CD4-positive, alpha-beta T cell treated with Interleukin-15 for 4 hours (primary cell): ENCODE measurements at regions not wholly inside any gene's neighbourhood (a gene's known extent, or its start where the extent isn't known, plus 50 kb on each side); places are given as distances from the start of the nearest gene placed in this dataset.
"Not testable (repeated sequence)": the region's sequence is repeated elsewhere in the genome, so short reads cannot be mapped to it uniquely, and the experiment has no call there.

Experiments used
- DNase-seq: peaks from one replicate; pipeline ENCODE4 v3.0.0-alpha.2; 2020; ENCODE audit warnings: low spot score

- DNase-seq, result no peak
Observed at GRCh38 chr14:48398675-48399282, 723.4 kb upstream of the MDGA2 start.

- DNase-seq, result no peak
Observed at GRCh38 chr14:48391661-48392060, 716.3 kb upstream of the MDGA2 start.

DNA sequence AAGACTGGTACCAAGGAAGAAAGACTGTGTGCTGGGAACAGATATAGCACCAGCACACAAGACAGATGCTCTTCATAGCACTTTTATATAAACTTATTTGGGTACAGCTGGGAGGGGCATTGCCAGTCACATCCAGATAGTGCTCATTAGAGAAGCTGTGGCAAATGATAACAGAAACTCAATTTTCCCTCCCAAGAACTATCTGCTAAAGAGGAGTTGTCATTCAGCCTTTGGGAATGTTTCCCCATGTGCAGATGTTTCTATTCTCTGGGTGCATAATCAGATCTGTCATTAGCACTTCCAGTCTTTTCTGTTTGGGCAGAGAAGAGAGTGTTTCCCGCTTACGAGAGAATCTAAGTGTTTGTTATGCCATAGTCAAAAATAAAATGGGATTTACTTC lies 714.9 kb upstream of the MDGA2 start:
- no peak for DNase-seq

- DNase-seq, result no peak
Observed at GRCh38 chr14:48384821-48385220, 709.4 kb upstream of the MDGA2 start.

DNA sequence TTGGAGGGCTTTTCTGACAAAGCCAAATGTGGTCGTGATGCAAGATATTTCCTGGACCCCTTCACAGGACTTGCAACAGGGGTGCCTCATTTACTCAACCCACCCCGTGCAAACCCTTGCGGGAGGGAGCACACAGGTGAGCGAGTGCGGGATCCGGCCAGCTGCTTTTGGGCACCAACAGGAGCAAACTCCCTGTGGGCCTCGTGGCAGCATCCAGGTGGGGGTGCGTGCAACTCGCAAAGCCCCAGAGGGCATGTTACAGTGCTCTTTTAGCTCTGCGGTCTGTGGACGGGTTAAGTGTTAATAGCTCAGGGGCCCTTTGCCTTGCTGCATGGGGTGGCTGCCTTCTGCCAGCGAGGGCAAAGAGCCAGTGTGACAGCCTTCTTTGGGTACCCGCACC lies 707.6 kb upstream of the MDGA2 start:
- no peak for DNase-seq

- no peak for DNase-seq
Observed at GRCh38 chr14:48378541-48378940, 703.1 kb upstream of the MDGA2 start.

DNA sequence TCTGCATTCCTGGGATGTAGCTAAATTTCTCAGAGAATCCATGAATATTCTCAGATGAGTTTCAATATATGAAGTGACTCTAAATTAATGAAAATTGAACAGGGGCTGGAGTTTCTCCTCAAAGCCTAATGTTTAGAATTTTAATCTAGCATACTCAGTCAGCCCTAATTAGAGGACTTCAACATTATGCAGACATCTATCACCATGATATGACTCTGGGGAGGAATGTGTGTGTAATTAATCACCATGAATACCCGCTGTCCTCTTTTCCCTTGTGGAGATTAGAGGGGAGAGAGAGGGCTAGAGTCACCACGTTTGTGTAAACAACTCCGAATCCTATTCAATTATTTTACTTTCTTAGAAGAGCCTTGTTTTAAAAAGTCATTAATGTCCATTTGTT lies 698.6 kb upstream of the MDGA2 start:
- DNase-seq, result no peak

- DNase-seq, result no peak
Observed at GRCh38 chr14:48350971-48351370, 675.6 kb upstream of the MDGA2 start.

GRCh38 chr14:48349689-48350088 lies 674.3 kb upstream of the MDGA2 start:
- no peak for DNase-seq

DNA sequence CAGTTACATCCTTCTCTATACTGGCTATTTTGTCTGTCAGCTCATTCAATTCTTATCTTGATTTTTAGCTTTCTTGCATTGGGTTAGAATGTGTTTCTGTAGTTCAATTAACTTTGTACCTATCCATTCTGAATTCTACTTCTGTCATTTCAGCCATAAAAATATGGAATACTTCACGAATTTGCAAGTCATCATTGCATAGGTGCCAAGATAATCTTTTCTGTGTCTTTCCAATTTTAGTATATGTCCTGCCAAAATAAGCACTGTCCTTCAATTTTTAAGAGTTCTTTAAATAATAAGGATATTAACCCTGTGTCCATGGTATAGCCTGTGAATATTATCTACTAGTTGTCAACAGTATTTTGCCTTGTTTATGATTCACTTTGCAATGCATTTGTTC lies 665.7 kb upstream of the MDGA2 start:
- DNase-seq, result no peak

- no peak for DNase-seq
Observed at GRCh38 chr14:48333221-48333920, 658.0 kb upstream of the MDGA2 start.

DNA sequence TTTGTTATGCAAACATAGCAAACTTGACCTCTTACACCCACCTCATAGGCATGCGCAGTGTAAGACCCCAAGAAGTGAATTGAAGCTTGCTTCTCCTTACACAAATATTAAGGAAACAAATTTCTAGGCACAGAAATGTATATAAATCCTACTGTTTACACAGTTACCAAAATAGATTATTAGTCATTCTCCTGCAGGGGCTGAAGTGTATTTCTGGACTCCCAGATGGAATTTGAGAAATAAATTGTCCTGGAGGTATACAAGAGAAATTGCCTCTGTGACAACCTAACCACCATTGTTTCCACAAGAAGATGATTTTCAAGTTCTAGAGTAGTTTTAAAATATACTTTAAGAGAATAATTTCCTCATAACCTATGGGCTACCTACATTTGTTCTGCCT lies 656.0 kb upstream of the MDGA2 start:
- DNase-seq, result no peak

DNA sequence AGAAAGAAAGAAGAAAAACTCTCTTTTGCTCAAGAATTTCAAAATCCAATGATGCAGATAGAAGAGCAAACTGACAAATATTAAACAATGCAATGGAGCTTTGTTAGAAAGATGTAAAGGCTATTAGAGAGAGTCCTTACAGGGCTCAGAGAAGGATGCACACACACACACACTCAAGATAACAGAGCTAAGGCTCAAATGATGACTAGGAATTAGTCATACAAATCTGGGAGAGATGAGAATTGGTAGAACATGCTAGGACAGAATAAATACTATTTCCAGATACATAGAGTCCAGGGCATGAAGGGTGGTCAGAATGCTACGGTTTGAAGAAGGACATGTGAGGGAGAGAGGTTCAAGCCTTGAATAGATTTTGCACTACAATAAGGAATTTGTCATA lies 650.1 kb upstream of the MDGA2 start:
- DNase-seq, result no peak

GRCh38 chr14:48323665-48324064 lies 648.3 kb upstream of the MDGA2 start:
- no peak for DNase-seq

- DNase-seq, result no peak
Observed at GRCh38 chr14:48319823-48320222, 644.4 kb upstream of the MDGA2 start.

GRCh38 chr14:48304729-48305128 lies 629.3 kb upstream of the MDGA2 start:
- DNase-seq, result no peak

GRCh38 chr14:48289701-48290100 lies 614.3 kb upstream of the MDGA2 start:
- DNase-seq, result no peak

DNA sequence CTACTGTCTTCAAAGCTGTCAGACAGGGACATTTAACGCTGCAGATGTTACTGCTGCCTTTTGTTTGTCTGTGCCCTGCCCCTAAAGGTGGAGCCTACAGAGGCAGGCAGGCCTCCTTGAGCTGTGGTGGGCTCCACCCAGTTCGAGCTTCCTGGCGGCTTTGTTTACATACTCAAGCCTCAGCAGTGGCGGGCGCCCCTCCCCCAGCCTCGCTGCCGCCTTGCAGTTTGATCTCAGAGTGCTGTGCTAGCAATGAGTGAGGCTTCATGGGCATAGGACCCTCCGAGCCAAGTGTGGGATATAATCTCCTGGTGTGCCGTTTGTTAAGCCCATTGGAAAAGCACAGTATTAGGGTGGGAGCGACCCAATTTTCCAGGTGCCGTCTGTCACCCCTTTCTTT lies 609.8 kb upstream of the MDGA2 start:
- not testable (repeated sequence) for DNase-seq

DNA sequence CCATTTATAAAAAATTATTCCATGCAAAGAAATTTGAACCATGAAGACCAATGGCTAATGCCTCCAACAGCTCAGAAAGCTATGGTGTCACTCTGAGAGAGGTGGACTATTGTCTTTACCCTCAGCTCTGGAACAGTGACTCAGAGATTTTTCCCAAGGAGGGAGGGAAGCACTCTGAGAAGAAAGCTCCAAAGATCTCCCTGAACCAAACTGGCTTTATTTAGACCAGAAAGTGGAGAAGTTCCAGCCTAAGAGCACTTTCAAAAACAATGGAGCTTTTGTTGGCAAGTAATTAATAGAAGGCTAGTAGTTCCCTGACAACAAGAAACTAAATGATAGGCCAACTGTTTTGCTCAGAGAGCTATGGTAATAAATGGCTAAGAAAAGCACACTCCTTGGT lies 599.9 kb upstream of the MDGA2 start:
- no peak for DNase-seq

DNA sequence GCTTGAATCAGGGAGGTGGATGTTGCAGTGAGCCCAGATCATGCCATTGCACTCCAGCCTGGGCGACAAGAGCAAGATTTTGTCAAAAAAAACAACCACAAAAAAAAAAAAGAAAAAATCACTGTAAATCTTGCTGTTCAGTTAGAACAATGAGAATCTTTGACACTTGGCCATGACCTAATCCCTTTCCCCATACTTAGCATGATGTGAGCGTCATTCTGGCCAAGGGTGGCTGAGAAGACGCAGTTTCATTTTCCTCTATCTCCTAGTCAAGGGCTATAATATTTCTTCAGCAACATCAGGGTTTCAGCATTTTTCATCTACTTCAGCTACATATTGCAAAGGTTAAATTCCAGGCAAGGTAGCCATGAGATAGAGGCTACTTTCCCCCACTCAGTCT lies 599.4 kb upstream of the MDGA2 start:
- no peak for DNase-seq

DNA sequence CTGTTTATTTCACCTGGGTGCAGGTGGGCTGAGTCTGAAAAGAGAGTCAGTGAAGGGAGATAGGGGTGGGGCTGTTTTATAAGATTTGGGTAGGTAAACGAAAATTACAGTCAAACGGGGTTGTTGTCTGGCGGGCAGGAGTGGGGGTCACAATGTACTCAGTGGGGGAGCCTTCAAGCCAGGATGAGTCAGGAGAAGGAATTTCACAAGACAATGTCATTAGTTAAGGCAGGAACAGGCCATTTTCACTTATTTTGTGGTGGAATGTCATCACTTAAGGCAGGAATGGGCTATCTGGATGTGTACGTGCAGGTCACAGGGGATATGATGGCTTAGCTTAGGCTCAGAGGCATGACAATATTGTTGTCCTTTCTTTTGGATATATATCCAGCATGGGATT lies 592.5 kb upstream of the MDGA2 start:
- not testable (repeated sequence) for DNase-seq

DNA sequence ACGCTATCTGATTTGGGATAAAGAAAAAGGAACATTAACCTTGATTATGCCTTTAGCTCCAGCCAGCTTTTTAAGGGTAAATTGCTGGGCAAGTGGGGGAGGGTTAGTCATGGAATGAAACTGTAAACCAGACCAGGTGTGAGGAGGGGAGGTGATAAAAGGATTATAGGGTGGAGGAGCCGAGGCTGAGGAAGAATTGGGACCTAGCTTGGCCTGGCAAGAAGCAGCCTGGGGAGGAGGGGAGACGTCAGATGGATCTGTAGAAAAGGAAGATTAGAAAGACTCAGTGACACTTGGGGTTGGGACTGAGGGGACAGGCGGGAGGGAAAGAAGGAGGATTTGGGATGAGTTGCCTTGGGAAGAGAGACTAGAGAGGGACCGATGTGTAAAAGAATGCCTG lies 590.8 kb upstream of the MDGA2 start:
- not testable (repeated sequence) for DNase-seq

GRCh38 chr14:48261436-48261835 lies 586.0 kb upstream of the MDGA2 start:
- no peak for DNase-seq
